ENCODE measurements at regions not wholly inside any gene's neighbourhood (a gene's known extent, or its start where the extent isn't known, plus 50 kb on each side); places are given as distances from the start of the nearest gene placed in this dataset.

DNA sequence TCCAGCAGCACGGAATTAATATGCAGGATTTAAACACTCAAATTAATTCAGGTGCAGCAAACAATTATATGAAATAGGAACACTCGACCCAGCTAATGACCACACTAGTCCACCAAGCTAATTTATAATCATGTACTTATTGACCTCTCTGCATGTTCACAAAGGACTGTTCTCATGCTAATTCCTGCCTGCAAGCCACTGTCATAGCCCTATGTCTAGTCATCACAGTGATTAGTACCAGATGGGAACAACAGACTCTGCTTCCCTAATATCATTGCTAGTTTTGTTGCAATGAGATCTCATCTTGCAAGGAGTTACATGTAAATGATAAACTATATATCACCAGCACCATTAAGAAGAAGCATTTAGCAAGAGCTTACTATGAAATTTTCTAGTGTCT is 553.0 kb upstream of the GRAMD2B start:
- peaks cover 0 to 8% of the 10 kb centered on the region in 2 experiments for H3K9me3 ChIP-seq (ENCODE audit: control insufficient read depth in 2 of 2, low read length in 2 of 2)
- no peak overlapping the region for H3K4me3 ChIP-seq (ENCODE audit: low read depth, low read length)
- H3K4me3 Mint-ChIP-seq, result no peak overlapping the region
- no peaks in the 10 kb centered on the region for H3K36me3 ChIP-seq (ENCODE audit: control insufficient read depth, insufficient read depth, low read length)
- no peaks in the 10 kb centered on the region for H3K4me1 ChIP-seq (ENCODE audit: control insufficient read depth, insufficient read depth, low read length, poor library complexity, severe bottlenecking)
- peaks cover 0 to 12% (median 5%) of the 10 kb centered on the region in 7 donors for H3K9me3 Mint-ChIP-seq
- ATAC-seq (ENCODE audit: low read depth in 2 of 2), result no peak
- no peaks in the 10 kb centered on the region for H3K36me3 Mint-ChIP-seq
- no peak overlapping the region for H3K27ac Mint-ChIP-seq
- H3K27me3 ChIP-seq (ENCODE audit: control insufficient read depth, insufficient read depth, low read length), result no peaks in the 10 kb centered on the region
- DNase-seq, result no peak
- no peaks in the 10 kb centered on the region for H3K27me3 Mint-ChIP-seq
- H3K4me1 Mint-ChIP-seq, result no peaks in the 10 kb centered on the region
- no peak overlapping the region for H3K27ac ChIP-seq (ENCODE audit: insufficient read depth, low read length, poor library complexity, severe bottlenecking)

DNA sequence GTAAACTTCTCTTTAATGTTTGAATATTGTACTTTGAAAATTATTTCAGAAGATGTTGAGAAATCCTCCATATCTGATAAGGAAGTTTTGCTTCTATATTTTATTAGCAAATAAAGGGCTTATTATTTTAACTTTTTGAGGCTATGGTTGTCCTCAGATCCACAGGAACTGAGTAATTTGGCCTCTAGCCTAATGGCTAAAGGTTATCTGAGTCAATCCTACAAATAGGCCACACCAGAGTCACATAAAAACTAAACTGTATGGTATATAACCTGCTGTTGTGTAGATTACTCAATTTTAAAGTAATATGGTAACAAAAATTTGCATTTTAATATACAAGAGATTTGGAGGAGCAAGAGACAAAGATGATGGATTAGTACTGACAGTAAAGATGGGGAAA is 549.2 kb upstream of the GRAMD2B start:
- Histone ChIP-seq H3K4me1 (ENCODE audit: control insufficient read depth, insufficient read depth, low read length, poor library complexity, severe bottlenecking) (no peaks in the 10 kb centered on the region), H3K27ac (ENCODE audit: insufficient read depth, low read length, poor library complexity, severe bottlenecking) (no peak overlapping the region), H3K4me3 (ENCODE audit: low read depth, low read length) (no peak overlapping the region), H3K36me3 (ENCODE audit: control insufficient read depth, insufficient read depth, low read length) (no peaks in the 10 kb centered on the region), H3K27me3 (ENCODE audit: control insufficient read depth, insufficient read depth, low read length) (no peaks in the 10 kb centered on the region), H3K9me3 (ENCODE audit: control insufficient read depth in 2 of 2, low read length in 2 of 2) (peaks cover 0 to 8% of the 10 kb centered on the region in 2 experiments)
- Mint-ChIP-seq H3K27me3 (no peaks in the 10 kb centered on the region), H3K36me3 (no peaks in the 10 kb centered on the region), H3K4me3 (no peak overlapping the region), H3K4me1 (no peaks in the 10 kb centered on the region), H3K9me3 (peaks cover 0 to 14% (median 9%) of the 10 kb centered on the region in 7 donors), H3K27ac (no peak overlapping the region)
- DNase-seq (no peak), ATAC-seq (ENCODE audit: low read depth in 2 of 2) (no peak)

DNA sequence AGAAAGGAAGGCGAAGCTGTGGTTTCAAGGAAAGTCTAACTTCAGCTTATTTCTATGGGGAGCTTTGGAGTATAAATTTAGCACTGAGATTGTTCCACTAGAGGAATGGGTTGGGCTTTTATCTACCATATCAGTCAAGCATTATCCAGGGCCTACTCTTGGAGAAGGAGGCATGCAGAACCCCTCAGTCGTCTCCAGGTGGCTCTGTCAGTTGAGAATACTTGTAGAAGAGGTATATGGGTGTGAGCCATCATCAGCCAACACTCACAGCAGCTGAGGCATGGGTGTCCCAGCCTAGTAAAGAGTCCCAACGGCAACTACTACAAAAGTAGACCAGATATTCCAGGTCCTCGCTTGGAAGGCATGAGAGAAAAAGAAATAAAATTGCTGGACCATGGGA is 548.5 kb upstream of the GRAMD2B start:
- Histone ChIP-seq H3K4me3 (ENCODE audit: low read depth, low read length) (no peak overlapping the region), H3K27me3 (ENCODE audit: control insufficient read depth, insufficient read depth, low read length) (no peaks in the 10 kb centered on the region), H3K9me3 (ENCODE audit: control insufficient read depth in 2 of 2, low read length in 2 of 2) (peaks cover 0 to 8% of the 10 kb centered on the region in 2 experiments), H3K4me1 (ENCODE audit: control insufficient read depth, insufficient read depth, low read length, poor library complexity, severe bottlenecking) (no peaks in the 10 kb centered on the region), H3K36me3 (ENCODE audit: control insufficient read depth, insufficient read depth, low read length) (no peaks in the 10 kb centered on the region), H3K27ac (ENCODE audit: insufficient read depth, low read length, poor library complexity, severe bottlenecking) (no peak overlapping the region)
- Mint-ChIP-seq H3K9me3 (peaks cover 0 to 14% (median 9%) of the 10 kb centered on the region in 7 donors), H3K27ac (no peak overlapping the region), H3K36me3 (no peaks in the 10 kb centered on the region), H3K27me3 (no peaks in the 10 kb centered on the region), H3K4me3 (no peak overlapping the region), H3K4me1 (no peaks in the 10 kb centered on the region)
- DNase-seq (no peak), ATAC-seq (ENCODE audit: low read depth in 2 of 2) (no peak)

DNA sequence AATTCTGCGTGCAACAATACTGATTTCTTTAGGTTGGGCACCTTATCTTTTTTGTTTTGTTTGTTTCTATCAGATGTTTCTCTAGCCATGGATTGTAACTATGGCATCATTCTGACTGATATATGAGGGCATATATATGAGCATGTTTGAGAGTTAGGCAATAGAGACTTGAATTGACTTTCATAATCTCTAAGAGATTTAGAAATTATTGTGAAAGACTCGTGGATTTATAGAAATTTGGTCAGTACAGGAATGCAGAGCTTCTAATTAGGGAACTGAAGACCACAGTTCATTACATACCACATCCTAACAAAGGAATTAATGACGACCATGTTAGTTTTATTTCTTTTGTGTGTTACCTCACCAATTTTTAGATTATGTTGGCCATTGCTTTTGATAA is 546.0 kb upstream of the GRAMD2B start:
- no peaks in the 10 kb centered on the region for H3K4me1 Mint-ChIP-seq
- Histone ChIP-seq H3K4me3 (ENCODE audit: low read depth, low read length) (no peak overlapping the region), H3K36me3 (ENCODE audit: control insufficient read depth, insufficient read depth, low read length) (no peaks in the 10 kb centered on the region), H3K27ac (ENCODE audit: insufficient read depth, low read length, poor library complexity, severe bottlenecking) (no peak overlapping the region), H3K27me3 (ENCODE audit: control insufficient read depth, insufficient read depth, low read length) (no peaks in the 10 kb centered on the region), H3K4me1 (ENCODE audit: control insufficient read depth, insufficient read depth, low read length, poor library complexity, severe bottlenecking) (no peaks in the 10 kb centered on the region), H3K9me3 (ENCODE audit: control insufficient read depth in 2 of 2, low read length in 2 of 2) (peaks cover 0 to 5% of the 10 kb centered on the region in 2 experiments)
- H3K4me3 Mint-ChIP-seq, result no peak overlapping the region
- H3K27ac Mint-ChIP-seq, result no peak overlapping the region
- peaks cover 5 to 16% (median 9%) of the 10 kb centered on the region in 7 donors for H3K9me3 Mint-ChIP-seq
- H3K36me3 Mint-ChIP-seq, result no peaks in the 10 kb centered on the region
- no peak for DNase-seq
- H3K27me3 Mint-ChIP-seq, result no peaks in the 10 kb centered on the region
- no peak for ATAC-seq (ENCODE audit: low read depth in 2 of 2)

DNA sequence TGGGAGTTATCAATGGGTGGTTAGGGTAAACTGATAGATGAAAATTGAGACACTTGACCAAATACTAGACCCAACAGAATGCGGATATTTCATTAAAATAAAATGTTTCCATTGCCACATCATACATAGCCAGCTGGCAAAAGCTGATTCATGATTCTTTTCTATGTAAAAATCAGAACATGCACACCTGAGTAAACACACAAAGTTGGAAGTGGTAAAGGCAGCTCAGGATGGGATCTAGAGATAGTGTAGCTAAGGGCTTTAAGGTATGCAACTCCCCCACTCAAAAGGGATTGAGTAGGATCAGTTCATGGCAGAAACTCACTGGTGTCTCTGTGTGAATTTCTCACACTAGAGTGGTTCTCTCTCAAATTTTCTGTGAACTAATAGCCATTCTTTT is 541.1 kb upstream of the GRAMD2B start:
- no peaks in the 10 kb centered on the region for H3K27me3 ChIP-seq (ENCODE audit: control insufficient read depth, insufficient read depth, low read length)
- DNase-seq, result no peak
- H3K36me3 Mint-ChIP-seq, result no peaks in the 10 kb centered on the region

DNA sequence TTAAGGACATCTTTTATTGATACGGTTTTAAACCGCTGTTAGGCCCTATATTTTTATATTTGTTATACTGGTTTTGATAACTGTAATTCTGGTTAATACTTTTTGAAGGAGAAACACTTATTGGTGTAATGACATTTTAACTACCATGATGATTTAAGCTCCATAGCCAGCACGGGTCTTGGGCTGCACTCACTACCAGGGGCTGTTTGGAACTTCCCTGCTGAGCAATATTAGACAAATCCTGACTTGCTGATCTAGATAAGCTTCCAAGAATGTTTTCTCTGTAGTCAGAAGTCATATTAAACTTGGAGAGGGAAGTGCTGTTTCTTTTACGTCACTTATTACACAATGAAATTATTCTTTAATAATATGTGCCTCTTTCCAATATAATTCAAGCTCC is 540.0 kb upstream of the GRAMD2B start:
- ATAC-seq (ENCODE audit: low read depth in 2 of 2) (no peak), DNase-seq (no peak)
- H3K27ac ChIP-seq (ENCODE audit: insufficient read depth, low read length, poor library complexity, severe bottlenecking), result no peak overlapping the region
- H3K4me3 Mint-ChIP-seq, result no peak overlapping the region
- H3K27ac Mint-ChIP-seq, result no peak overlapping the region
- peaks cover 0 to 20% (median 6%) of the 10 kb centered on the region in 7 donors for H3K9me3 Mint-ChIP-seq
- no peaks in the 10 kb centered on the region for H3K27me3 Mint-ChIP-seq
- no peaks in the 10 kb centered on the region for H3K36me3 Mint-ChIP-seq
- no peaks in the 10 kb centered on the region for H3K4me1 ChIP-seq (ENCODE audit: control insufficient read depth, insufficient read depth, low read length, poor library complexity, severe bottlenecking)
- H3K36me3 ChIP-seq (ENCODE audit: control insufficient read depth, insufficient read depth, low read length), result no peaks in the 10 kb centered on the region
- H3K9me3 ChIP-seq (ENCODE audit: control insufficient read depth in 2 of 2, low read length in 2 of 2), result no peaks in the 10 kb centered on the region
- no peaks in the 10 kb centered on the region for H3K4me1 Mint-ChIP-seq
- no peaks in the 10 kb centered on the region for H3K27me3 ChIP-seq (ENCODE audit: control insufficient read depth, insufficient read depth, low read length)
- no peak overlapping the region for H3K4me3 ChIP-seq (ENCODE audit: low read depth, low read length)

More for the DNA sequence above, 541.1 kb upstream of the GRAMD2B start:
- Histone ChIP-seq H3K36me3 (ENCODE audit: control insufficient read depth, insufficient read depth, low read length) (no peaks in the 10 kb centered on the region), H3K27ac (ENCODE audit: insufficient read depth, low read length, poor library complexity, severe bottlenecking) (no peak overlapping the region), H3K9me3 (ENCODE audit: control insufficient read depth in 2 of 2, low read length in 2 of 2) (no peaks in the 10 kb centered on the region), H3K4me3 (ENCODE audit: low read depth, low read length) (no peak overlapping the region), H3K4me1 (ENCODE audit: control insufficient read depth, insufficient read depth, low read length, poor library complexity, severe bottlenecking) (no peaks in the 10 kb centered on the region)
- ATAC-seq (ENCODE audit: low read depth in 2 of 2), result no peak
- H3K9me3 Mint-ChIP-seq, result peaks cover 2 to 23% (median 6%) of the 10 kb centered on the region in 7 donors
- no peak overlapping the region for H3K4me3 Mint-ChIP-seq
- H3K27ac Mint-ChIP-seq, result no peak overlapping the region
- no peaks in the 10 kb centered on the region for H3K27me3 Mint-ChIP-seq
- H3K4me1 Mint-ChIP-seq, result no peaks in the 10 kb centered on the region

DNA sequence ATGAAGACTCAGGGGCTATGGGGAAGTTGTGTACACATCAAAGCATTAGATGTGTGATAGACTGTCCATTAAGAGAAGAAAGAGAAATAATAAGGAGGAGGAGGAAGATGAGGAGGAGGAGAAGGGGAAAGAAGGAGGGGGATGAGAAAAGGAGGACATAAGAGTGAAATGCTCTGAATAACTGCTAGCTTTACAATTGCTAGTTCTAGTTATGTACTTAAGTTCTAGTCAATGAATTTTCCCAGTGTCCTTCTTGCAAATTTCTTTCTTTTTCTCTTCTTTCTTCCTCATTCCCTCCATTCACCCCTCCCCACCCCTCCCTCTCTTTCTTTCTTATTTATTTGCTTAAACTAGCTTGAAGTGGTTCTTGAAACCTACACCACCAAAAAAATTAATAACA is 534.9 kb upstream of the GRAMD2B start:
- no peak overlapping the region for H3K27ac ChIP-seq (ENCODE audit: insufficient read depth, low read length, poor library complexity, severe bottlenecking)
- DNase-seq, result no peak
- H3K4me3 ChIP-seq (ENCODE audit: low read depth, low read length), result no peak overlapping the region
- Mint-ChIP-seq H3K4me1 (no peaks in the 10 kb centered on the region), H3K27ac (no peak overlapping the region), H3K9me3 (peaks cover 2 to 12% (median 5%) of the 10 kb centered on the region in 7 donors), H3K27me3 (no peaks in the 10 kb centered on the region), H3K36me3 (no peaks in the 10 kb centered on the region), H3K4me3 (no peak overlapping the region)
- ATAC-seq (ENCODE audit: low read depth in 2 of 2), result no peak
- H3K36me3 ChIP-seq (ENCODE audit: control insufficient read depth, insufficient read depth, low read length), result no peaks in the 10 kb centered on the region
- no peaks in the 10 kb centered on the region for H3K4me1 ChIP-seq (ENCODE audit: control insufficient read depth, insufficient read depth, low read length, poor library complexity, severe bottlenecking)
- H3K9me3 ChIP-seq (ENCODE audit: control insufficient read depth in 2 of 2, low read length in 2 of 2), result no peaks in the 10 kb centered on the region
- no peaks in the 10 kb centered on the region for H3K27me3 ChIP-seq (ENCODE audit: control insufficient read depth, insufficient read depth, low read length)

DNA sequence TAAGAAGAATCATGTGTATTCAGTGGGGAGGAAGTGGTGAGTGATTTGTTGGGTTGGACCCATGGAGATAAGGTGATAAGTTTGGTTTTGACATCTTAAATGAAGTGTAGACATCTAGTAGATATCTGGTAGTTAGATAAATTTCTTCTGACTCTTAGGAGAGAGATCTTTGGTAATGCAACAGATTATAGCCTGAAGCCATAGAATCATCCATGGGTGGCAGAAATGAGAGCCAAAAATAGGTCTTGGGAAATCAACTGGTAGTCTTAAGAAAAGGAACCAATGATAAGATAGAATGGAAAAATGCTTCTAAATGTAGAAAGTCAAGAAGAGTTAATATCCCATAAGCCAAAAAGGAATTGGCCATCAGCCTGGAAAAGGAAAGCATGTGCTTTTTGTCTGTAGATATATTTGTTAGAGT is 532.7 kb upstream of the GRAMD2B start:
- Histone ChIP-seq H3K27me3 (ENCODE audit: control insufficient read depth, insufficient read depth, low read length) (no peaks in the 10 kb centered on the region), H3K4me1 (ENCODE audit: control insufficient read depth, insufficient read depth, low read length, poor library complexity, severe bottlenecking) (no peaks in the 10 kb centered on the region), H3K9me3 (ENCODE audit: control insufficient read depth in 2 of 2, low read length in 2 of 2) (no peaks in the 10 kb centered on the region), H3K4me3 (ENCODE audit: low read depth, low read length) (no peak overlapping the region), H3K36me3 (ENCODE audit: control insufficient read depth, insufficient read depth, low read length) (no peaks in the 10 kb centered on the region), H3K27ac (ENCODE audit: insufficient read depth, low read length, poor library complexity, severe bottlenecking) (no peak overlapping the region)
- Mint-ChIP-seq H3K27me3 (no peaks in the 10 kb centered on the region), H3K4me1 (no peaks in the 10 kb centered on the region), H3K27ac (no peak overlapping the region), H3K4me3 (no peak overlapping the region), H3K9me3 (peaks cover 0 to 17% (median 3%) of the 10 kb centered on the region in 7 donors), H3K36me3 (no peaks in the 10 kb centered on the region)
- DNase-seq, result no peak
- no peak for ATAC-seq (ENCODE audit: low read depth in 2 of 2)
